ENCODE measurements at regions not wholly inside any gene's neighbourhood (a gene's known extent, or its start where the extent isn't known, plus 50 kb on each side); places are given as distances from the start of the nearest gene placed in this dataset.

DNA sequence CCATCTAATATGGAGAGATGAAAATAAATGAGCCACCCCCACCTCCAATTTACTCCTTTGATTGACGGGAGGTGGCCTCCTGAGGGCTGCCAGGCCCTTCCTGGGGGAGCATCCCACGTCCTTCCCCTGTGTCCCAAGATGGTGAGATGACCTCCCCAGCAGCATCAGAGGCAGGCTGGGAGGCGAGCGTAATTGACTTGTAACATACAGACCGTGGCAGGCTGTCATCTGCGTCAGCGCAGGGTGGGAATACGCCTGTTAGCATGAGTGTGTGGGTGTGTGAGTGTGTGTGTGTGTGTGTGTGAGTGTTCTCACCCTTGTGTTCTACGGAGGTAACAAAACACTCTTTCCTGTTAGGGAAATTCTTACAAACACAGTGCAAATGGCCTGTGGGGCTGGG is 156.9 kb upstream of the CIBAR2 start:
- Histone ChIP-seq H3K36me3 (ENCODE audit: control insufficient read depth, insufficient read depth, low read length) (no peaks in the 10 kb centered on the region), H3K27me3 (ENCODE audit: control insufficient read depth, insufficient read depth, low read length) (peaks cover 11% of the 10 kb centered on the region), H3K4me3 (ENCODE audit: low read depth, low read length) (no peak overlapping the region)
- no peak for DNase-seq (ENCODE audit: low read depth)
- TF ChIP-seq, protein P1, sequence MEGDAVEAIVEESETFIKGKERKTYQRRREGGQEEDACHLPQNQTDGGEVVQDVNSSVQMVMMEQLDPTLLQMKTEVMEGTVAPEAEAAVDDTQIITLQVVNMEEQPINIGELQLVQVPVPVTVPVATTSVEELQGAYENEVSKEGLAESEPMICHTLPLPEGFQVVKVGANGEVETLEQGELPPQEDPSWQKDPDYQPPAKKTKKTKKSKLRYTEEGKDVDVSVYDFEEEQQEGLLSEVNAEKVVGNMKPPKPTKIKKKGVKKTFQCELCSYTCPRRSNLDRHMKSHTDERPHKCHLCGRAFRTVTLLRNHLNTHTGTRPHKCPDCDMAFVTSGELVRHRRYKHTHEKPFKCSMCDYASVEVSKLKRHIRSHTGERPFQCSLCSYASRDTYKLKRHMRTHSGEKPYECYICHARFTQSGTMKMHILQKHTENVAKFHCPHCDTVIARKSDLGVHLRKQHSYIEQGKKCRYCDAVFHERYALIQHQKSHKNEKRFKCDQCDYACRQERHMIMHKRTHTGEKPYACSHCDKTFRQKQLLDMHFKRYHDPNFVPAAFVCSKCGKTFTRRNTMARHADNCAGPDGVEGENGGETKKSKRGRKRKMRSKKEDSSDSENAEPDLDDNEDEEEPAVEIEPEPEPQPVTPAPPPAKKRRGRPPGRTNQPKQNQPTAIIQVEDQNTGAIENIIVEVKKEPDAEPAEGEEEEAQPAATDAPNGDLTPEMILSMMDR (IDR thresholded peaks at IDR 0.05; ENCODE audit: insufficient read depth, low read length, poor library complexity, severe bottlenecking), result no peak

DNA sequence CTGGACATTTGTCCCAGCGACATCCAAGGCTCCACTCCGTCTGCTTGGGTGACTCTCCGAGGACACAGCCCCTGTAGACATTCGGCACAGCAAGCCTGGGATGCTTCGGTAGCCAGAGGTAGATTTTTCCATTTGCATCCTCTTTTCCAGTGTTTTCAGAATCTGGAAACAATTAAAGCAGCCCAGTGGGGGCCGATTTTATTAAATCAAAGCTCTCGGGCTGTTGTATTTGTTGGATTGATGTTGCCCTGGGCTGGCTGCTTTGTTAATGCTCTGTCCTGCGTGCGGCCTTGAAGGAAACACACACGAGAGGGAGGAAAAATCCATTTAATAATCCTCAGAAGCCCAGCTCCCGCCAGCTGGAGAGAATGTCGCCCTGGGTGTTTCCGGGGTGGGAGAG is 158.1 kb upstream of the CIBAR2 start:
- TF ChIP-seq, protein P1 (IDR thresholded peaks at IDR 0.05; ENCODE audit: insufficient read depth, low read length, poor library complexity, severe bottlenecking), result no peak

DNA sequence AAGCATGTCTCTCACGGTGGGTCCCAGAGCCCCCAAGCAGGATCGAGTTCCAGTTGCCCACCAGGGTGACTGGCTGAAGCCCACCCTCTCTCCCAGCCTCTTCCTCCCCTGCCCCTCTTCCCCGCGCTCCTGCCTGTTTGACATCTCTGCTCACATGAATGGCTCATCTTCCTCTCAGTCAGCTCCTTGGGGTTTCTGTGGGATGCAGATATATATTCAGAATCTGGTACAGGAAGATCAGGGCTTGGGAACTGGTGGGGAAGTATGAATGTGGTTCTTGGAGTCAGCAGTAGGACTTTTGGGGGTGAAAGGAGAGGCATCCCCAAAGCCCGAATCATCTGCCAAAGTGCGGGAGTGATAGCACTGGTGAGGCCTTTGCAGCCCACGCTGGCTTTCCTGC is 158.9 kb upstream of the CIBAR2 start:
- TF ChIP-seq, protein P1 (IDR thresholded peaks at IDR 0.05; ENCODE audit: insufficient read depth, low read length, poor library complexity, severe bottlenecking), result no peak
- DNase-seq (ENCODE audit: low read depth), result no peak
- Histone ChIP-seq H3K27me3 (ENCODE audit: control insufficient read depth, insufficient read depth, low read length) (peaks cover 9% of the 10 kb centered on the region), H3K36me3 (ENCODE audit: control insufficient read depth, insufficient read depth, low read length) (no peaks in the 10 kb centered on the region), H3K4me3 (ENCODE audit: low read depth, low read length) (no peak overlapping the region)

More for the DNA sequence above, 158.1 kb upstream of the CIBAR2 start:
- no peak overlapping the region for H3K4me3 ChIP-seq (ENCODE audit: low read depth, low read length)
- H3K36me3 ChIP-seq (ENCODE audit: control insufficient read depth, insufficient read depth, low read length), result no peaks in the 10 kb centered on the region
- DNase-seq (ENCODE audit: low read depth), result no peak
- H3K27me3 ChIP-seq (ENCODE audit: control insufficient read depth, insufficient read depth, low read length), result peaks cover 9% of the 10 kb centered on the region

DNA sequence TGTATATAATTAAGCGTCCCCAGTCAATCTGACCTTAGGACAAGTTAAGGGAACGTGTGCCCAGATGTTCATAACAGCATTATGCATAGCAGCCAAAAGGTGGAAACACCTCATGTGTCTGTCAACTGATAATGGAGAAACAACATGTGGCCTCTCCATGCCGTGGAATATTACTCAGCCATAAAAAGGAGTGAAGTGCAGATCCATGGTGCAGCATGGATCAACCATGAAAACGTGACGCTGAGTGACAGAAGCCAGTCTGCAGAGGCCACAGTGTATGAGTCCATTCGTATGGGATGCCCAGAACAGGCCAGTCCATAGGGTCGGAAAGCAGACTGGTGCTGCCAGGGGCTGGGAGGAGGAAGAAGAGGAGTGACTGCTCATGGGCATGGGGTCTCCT is 161.0 kb upstream of the CIBAR2 start:
- Histone ChIP-seq H3K4me3 (ENCODE audit: low read depth, low read length) (no peak overlapping the region), H3K36me3 (ENCODE audit: control insufficient read depth, insufficient read depth, low read length) (no peaks in the 10 kb centered on the region), H3K27me3 (ENCODE audit: control insufficient read depth, insufficient read depth, low read length) (peaks cover 6% of the 10 kb centered on the region)
- no peak for DNase-seq (ENCODE audit: low read depth)
- TF ChIP-seq, protein P1 (IDR thresholded peaks at IDR 0.05; ENCODE audit: insufficient read depth, low read length, poor library complexity, severe bottlenecking), result no peak

DNA sequence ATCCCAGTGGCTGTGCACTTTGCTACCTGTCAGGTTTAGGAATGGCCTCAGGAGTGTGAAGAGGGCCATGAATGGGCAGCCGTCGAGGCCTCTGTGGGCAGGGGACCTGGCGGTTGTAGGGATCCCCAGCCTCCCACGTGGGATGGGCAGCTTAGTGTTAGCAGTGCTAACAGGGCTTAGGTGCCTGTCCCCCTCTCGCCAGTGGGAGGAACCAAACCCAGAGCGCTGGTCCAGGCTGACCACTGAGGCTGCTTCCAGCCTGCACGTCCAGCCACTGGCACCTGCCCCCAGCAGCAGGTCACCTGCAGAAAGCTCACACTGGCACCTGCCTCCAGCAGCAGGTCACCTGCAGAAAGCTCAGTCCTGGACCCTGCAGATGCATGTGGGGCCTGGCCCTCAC is 162.2 kb upstream of the CIBAR2 start:
- TF ChIP-seq, protein P1 (IDR thresholded peaks at IDR 0.05; ENCODE audit: insufficient read depth, low read length, poor library complexity, severe bottlenecking), result no peak
- H3K36me3 ChIP-seq (ENCODE audit: control insufficient read depth, insufficient read depth, low read length), result no peaks in the 10 kb centered on the region
- no peak for DNase-seq (ENCODE audit: low read depth)
- no peak overlapping the region for H3K4me3 ChIP-seq (ENCODE audit: low read depth, low read length)
- peaks cover 6% of the 10 kb centered on the region for H3K27me3 ChIP-seq (ENCODE audit: control insufficient read depth, insufficient read depth, low read length)

DNA sequence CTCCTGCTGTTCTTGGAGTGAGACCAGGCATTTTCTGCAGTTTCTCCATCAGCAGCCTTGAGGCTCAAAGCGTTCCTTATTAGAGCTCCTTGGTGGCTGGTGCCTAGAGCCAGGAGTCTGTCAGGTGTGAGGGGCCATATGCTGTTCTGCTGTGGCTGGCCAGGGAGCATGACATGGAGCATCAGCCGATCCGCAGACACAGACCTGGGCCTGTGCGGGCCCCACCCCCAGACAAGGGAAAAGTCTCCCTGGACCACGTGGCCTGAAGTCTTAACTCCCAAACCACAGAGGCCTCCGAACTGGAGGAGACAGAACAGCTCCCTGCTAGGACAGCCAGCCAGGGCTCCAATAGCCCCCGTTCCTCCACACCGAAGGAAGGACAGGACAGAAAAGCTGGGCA is 162.7 kb upstream of the CIBAR2 start:
- Histone ChIP-seq H3K36me3 (ENCODE audit: control insufficient read depth, insufficient read depth, low read length) (no peaks in the 10 kb centered on the region), H3K27me3 (ENCODE audit: control insufficient read depth, insufficient read depth, low read length) (peaks cover 5% of the 10 kb centered on the region), H3K4me3 (ENCODE audit: low read depth, low read length) (no peak overlapping the region)
- no peak for DNase-seq (ENCODE audit: low read depth)
- TF ChIP-seq, protein P1 (IDR thresholded peaks at IDR 0.05; ENCODE audit: insufficient read depth, low read length, poor library complexity, severe bottlenecking), result no peak

All from kidney epithelial cell (primary cell).